HepG2 (cell line): ENCODE measurements at regions not wholly inside any gene's neighbourhood (a gene's known extent, or its start where the extent isn't known, plus 50 kb on each side); places are given as distances from the start of the nearest gene placed in this dataset.

Experiments used
- ATF6 ChIP-seq: sonication (generic); formaldehyde crosslinking; conservative IDR thresholded peaks from 2 replicates; pipeline ENCODE4 v1.4.0; 2020; ENCODE audit warnings: missing genetic modification reagents
- CENPBD1 ChIP-seq: sonication (generic); formaldehyde crosslinking; IDR thresholded peaks from 2 replicates; pipeline ENCODE4 v1.8.0; 2022; ENCODE audit warnings: missing genetic modification reagents, low read depth, mild to moderate bottlenecking, borderline replicate concordance
- CTCF ChIP-seq: sonication (generic); formaldehyde crosslinking; IDR thresholded peaks from 2 replicates; pipeline ENCODE4 v1.5.0; 2020; ENCODE audit warnings: mild to moderate bottlenecking, missing genetic modification reagents, moderate library complexity
- ELF1 ChIP-seq: sonication (generic); formaldehyde crosslinking; IDR thresholded peaks from 2 replicates; pipeline ENCODE4 v1.4.0; 2020; ENCODE audit warnings: missing genetic modification reagents
- EP300 ChIP-seq, 3 experiments: sonication (generic) in 1 of 3; formaldehyde crosslinking in 1 of 3; IDR thresholded peaks; 2 replicates each; pipeline versions ENCODE4 v1.5.1 to v1.6.1; 2011 to 2020; ENCODE audit warnings: low read depth in 2 of 3, low read length in 2 of 3, borderline replicate concordance in 1 of 3, improper control_type of control experiment in 1 of 3, mild to moderate bottlenecking in 1 of 3, missing genetic modification reagents in 1 of 3, moderate library complexity in 1 of 3
- ETV6 ChIP-seq: sonication (generic); formaldehyde crosslinking; conservative IDR thresholded peaks from 2 replicates; pipeline ENCODE4 v1.4.0; 2020; ENCODE audit warnings: missing genetic modification reagents
- GABPA ChIP-seq, 2 experiments: IDR thresholded peaks; 2 replicates each; pipeline ENCODE4 v1.6.1; 2011 to 2016; ENCODE audit warnings: low read depth in 2 of 2, low read length in 1 of 2, missing biosample characterization in 1 of 2, missing genetic modification characterization in 1 of 2
- HNRNPK ChIP-seq: fragments of 200-400 bp; formaldehyde crosslinking; IDR thresholded peaks from 2 replicates; pipeline ENCODE4 v1.6.1; 2018; ENCODE audit warnings: low read length, low read depth, moderate library complexity, mild to moderate bottlenecking; ENCODE audit not compliant: poor library complexity, severe bottlenecking
- IKZF1 ChIP-seq: fragments of 450-650 bp; IDR thresholded peaks from 2 replicates; pipeline ENCODE4 v1.7.1; 2016
- MXI1 ChIP-seq: IDR thresholded peaks from 3 replicates; pipeline ENCODE4 v1.6.1; 2012; ENCODE audit warnings: low read depth, low read length, inconsistent platforms, borderline replicate concordance
- NFYB ChIP-seq: sonication (generic); formaldehyde crosslinking; IDR thresholded peaks from 2 replicates; pipeline ENCODE4 v1.4.0; 2020; ENCODE audit warnings: missing genetic modification reagents
- POLR2AphosphoS5 ChIP-seq: IDR thresholded peaks from 2 replicates; pipeline ENCODE4 v1.6.1; 2012; ENCODE audit warnings: low read depth, low read length
- PRDM15 ChIP-seq: sonication (generic); formaldehyde crosslinking; IDR thresholded peaks from 2 replicates; pipeline ENCODE4 v1.4.0; 2020; ENCODE audit warnings: missing genetic modification reagents
- ZSCAN22 ChIP-seq: sonication (generic); formaldehyde crosslinking; IDR thresholded peaks from 2 replicates; pipeline ENCODE4 v1.4.0; 2020; ENCODE audit warnings: mild to moderate bottlenecking, missing genetic modification reagents

- TF ChIP-seq NFYB (CRISPR knock-in tag), result no peak
- no peak for TF ChIP-seq IKZF1
- no peak for TF ChIP-seq CTCF (CRISPR knock-in tag)
- TF ChIP-seq ZSCAN22, result no peak
- TF ChIP-seq PRDM15 (CRISPR knock-in tag), result no peak
- TF ChIP-seq POLR2AphosphoS5, result no peak
- no peak for TF ChIP-seq ELF1
- no peak for TF ChIP-seq ETV6 (CRISPR knock-in tag)
- TF ChIP-seq EP300 (IDR thresholded peaks at IDR 0.05; ENCODE audit: low read depth in 2 of 2, low read length in 2 of 2), result no peak
- TF ChIP-seq EP300 (CRISPR knock-in tag; IDR thresholded peaks at IDR 0.05; ENCODE audit: borderline replicate concordance), result no peak
- no peak for TF ChIP-seq CENPBD1 (CRISPR knock-in tag)
- no peak for TF ChIP-seq MXI1
- no peak for TF ChIP-seq GABPA (IDR thresholded peaks at IDR 0.05; ENCODE audit: low read depth, low read length)
- TF ChIP-seq GABPA (CRISPR knock-in tag; IDR thresholded peaks at IDR 0.05; ENCODE audit: low read depth), result no peak
- no peak for TF ChIP-seq HNRNPK
- no peak for TF ChIP-seq ATF6 (CRISPR knock-in tag)
Measured at GRCh38 chr4:156676116-156676851, 295.3 kb downstream of the PDGFC start.
